K562 (cell line): ENCODE measurements at regions not wholly inside any gene's neighbourhood (a gene's known extent, or its start where the extent isn't known, plus 50 kb on each side); places are given as distances from the start of the nearest gene placed in this dataset.

Experiments
- ATAC-seq: fragments of 200-7000 bp; cut with Tn5 transposase; 3 replicates; pipeline ENCODE4 v1.9.1; 2020; ENCODE audit warnings: moderate library complexity
- BruUV-seq: library from RNA; stranded (reverse); fragments of 400-500 nt; replicated peaks from 2 replicates; lab custom pipeline; 2021; lab: Mats Ljungman, UMichigan
- CTCF ChIA-PET: fragments of 300-600 bp; formaldehyde crosslinking; extraction: SDS; loops from one replicate; lab custom pipeline; 2021; ENCODE audit warnings: low intra/inter-chr PET ratio; lab: Yijun Ruan, JAX
- POLR2A ChIA-PET: fragments of 300-600, 350-650 bp; sonication (Branson Sonifier 250); formaldehyde crosslinking; extraction: SDS; loops from one replicate; lab custom pipeline; 2021; ENCODE audit warnings: antibody characterized with exemption, inconsistent platforms; lab: Yijun Ruan, JAX
- DNase-seq, 4 experiments: peaks; one replicate each; pipeline versions ENCODE4 v3.0.0 to v3.0.0-alpha.2; 2011 to 2018; ENCODE audit warnings: low spot score in 3 of 4, mixed read lengths in 3 of 4; ENCODE audit errors: extremely low read depth in 1 of 4
- FAIRE-seq: peaks from 2 replicates; lab custom pipeline; 2011; peaks lifted over from hg19 to GRCh38; lab: Jason Lieb, UNC
- H2AFZ ChIP-seq: 2 replicates; pipeline ENCODE4 v1.6.0; 2011; ENCODE audit warnings: low read depth, low read length, control low read depth, inconsistent platforms
- H3K27ac ChIP-seq: fragments of 200-600 bp; 3 replicates; pipeline ENCODE4 v1.8.0; 2011; ENCODE audit warnings: low read depth, mild to moderate bottlenecking, control low read depth, inconsistent platforms, low read length, moderate library complexity, mixed read lengths; ENCODE audit errors: extremely low read depth
- H3K27me3 ChIP-seq, 2 experiments: fragments of 300-600 bp in 1 of 2; 2 replicates in 1 of 2; 3 replicates in 1 of 2; pipeline versions ENCODE4 v1.6.0 to v1.8.0; 2011; ENCODE audit warnings: inconsistent platforms in 2 of 2, low read length in 2 of 2, mild to moderate bottlenecking in 1 of 2, mixed read lengths in 1 of 2, moderate library complexity in 1 of 2; ENCODE audit not compliant: control insufficient read depth in 2 of 2, insufficient read depth in 2 of 2
- H3K36me3 ChIP-seq: fragments of 300-600 bp; 3 replicates; pipeline ENCODE4 v1.8.0; 2011; ENCODE audit warnings: mild to moderate bottlenecking, low read length, inconsistent platforms; ENCODE audit not compliant: control insufficient read depth, insufficient read depth
- H3K4me1 ChIP-seq, 2 experiments: fragments of 200-600 bp in 1 of 2; replicated peaks in 1 of 2; 2 replicates in 1 of 2; 3 replicates in 1 of 2; pipeline versions ENCODE4 v1.5.1 to v1.8.0; 2011; ENCODE audit warnings: inconsistent platforms in 2 of 2, low read length in 2 of 2, mild to moderate bottlenecking in 1 of 2, mixed read lengths in 1 of 2, moderate library complexity in 1 of 2; ENCODE audit not compliant: control insufficient read depth in 2 of 2, insufficient read depth in 2 of 2
- H3K4me2 ChIP-seq: 2 replicates; pipeline ENCODE4 v1.6.1; 2011; ENCODE audit warnings: low read length, control low read depth, inconsistent platforms, mixed read lengths; ENCODE audit not compliant: insufficient read depth
- H3K4me3 ChIP-seq: fragments of 200-600 bp; sonication (generic), shearing (Covaris generic); 2 replicates; pipeline ENCODE4 v1.5.1; 2016; ENCODE audit warnings: control low read depth, inconsistent platforms
- H3K79me2 ChIP-seq: fragments of 200-600 bp; 3 replicates; pipeline ENCODE4 v1.8.0; 2011; ENCODE audit warnings: low read length, inconsistent platforms; ENCODE audit not compliant: control insufficient read depth, insufficient read depth
- H3K9ac ChIP-seq, 2 experiments: 2 replicates each; pipeline versions ENCODE4 v1.6.0 to v1.6.1; 2011; ENCODE audit warnings: low read depth in 2 of 2, low read length in 2 of 2, control low read depth in 1 of 2, inconsistent platforms in 1 of 2, mild to moderate bottlenecking in 1 of 2, mixed read lengths in 1 of 2; ENCODE audit not compliant: insufficient read depth in 1 of 2
- H3K9me1 ChIP-seq: one replicate; pipeline ENCODE4 v1.6.0; 2011; ENCODE audit warnings: inconsistent platforms, mild to moderate bottlenecking, low read length, moderate library complexity; ENCODE audit not compliant: control insufficient read depth, insufficient read depth
- H3K9me3 ChIP-seq: replicated peaks from 2 replicates; pipeline ENCODE4 v1.5.1; 2011; ENCODE audit warnings: low read depth, low read length, inconsistent platforms; ENCODE audit not compliant: control insufficient read depth, insufficient read depth
- H4K20me1 ChIP-seq: replicated peaks from 2 replicates; pipeline ENCODE4 v1.6.1; 2011; ENCODE audit warnings: low read length, inconsistent platforms, mixed read lengths; ENCODE audit not compliant: control insufficient read depth, insufficient read depth
- ERF ChIP-seq: fragments of 450-650 bp; formaldehyde crosslinking; IDR thresholded peaks from 2 replicates; pipeline ENCODE4 v1.4.0; 2020; ENCODE audit warnings: mild to moderate bottlenecking, mixed read lengths
- HOMEZ ChIP-seq: fragments of 250-450 bp; sonication (Bioruptor Pico); IDR thresholded peaks from 2 replicates; pipeline ENCODE4 v1.4.0; 2020; ENCODE audit warnings: mild to moderate bottlenecking, moderate library complexity
- MTA2 ChIP-seq: fragments of 450-650 bp; IDR thresholded peaks from 2 replicates; pipeline ENCODE4 v1.6.1; 2016; ENCODE audit warnings: low read depth
- SETDB1 ChIP-seq: IDR thresholded peaks from one replicate; pipeline ENCODE4 v1.6.1; 2012; ENCODE audit warnings: low read length, control low read depth, inconsistent platforms
- THRB ChIP-seq: fragments of 450-650 bp; formaldehyde crosslinking; conservative IDR thresholded peaks from 2 replicates; pipeline ENCODE4 v1.4.0; 2022; ENCODE audit warnings: mild to moderate bottlenecking, missing genetic modification characterization
- ZEB2 ChIP-seq: fragments of 450-650 bp; IDR thresholded peaks from 2 replicates; pipeline ENCODE4 v1.6.1; 2016
- WGBS: fragments of 100-300 bp; shearing (Covaris generic); methylation state at CpG from one replicate; pipeline ENCODE4 v1.1.6; 2016; ENCODE audit warnings: low coverage, mixed read lengths; ENCODE audit not compliant: insufficient coverage; ENCODE audit errors: missing lambda C conversion rate; 5-methylcytosine and 5-hydroxymethylcytosine counted together
- in situ Hi-C: fragments of 300-500 bp; cut with MboI; formaldehyde crosslinking; loops from 4 replicates; pipeline ENCODE4 v1.15.0; 2018; ENCODE audit warnings: inconsistent platforms, mixed read lengths
- intact Hi-C: fragments of 100-400 bp; cut with micrococcal nuclease; formaldehyde crosslinking; loops from 2 replicates; pipeline ENCODE4 v1.14.2; 2022

DNA sequence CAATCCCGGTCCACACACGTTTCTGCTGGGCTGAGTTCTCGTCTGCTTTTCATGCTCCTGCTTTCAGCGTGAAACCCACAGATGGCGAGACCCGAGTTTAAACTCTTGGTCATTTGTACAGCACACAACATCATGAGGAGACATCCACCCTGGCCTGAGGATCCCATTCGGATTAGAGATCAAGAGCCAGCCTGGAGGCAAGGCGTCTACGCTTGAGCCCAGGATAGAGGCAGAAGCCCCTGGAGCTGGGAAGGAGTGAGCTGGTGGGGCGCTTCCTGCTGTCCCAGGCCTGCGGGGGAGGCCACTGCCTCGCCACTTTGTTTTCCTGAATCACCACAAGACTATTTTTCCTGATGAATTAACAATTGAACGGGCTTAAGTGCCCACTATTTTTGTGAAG is 281.9 kb upstream of the IRX4 start:
- POLR2A ChIA-PET: no interaction called here
- H4K20me1 ChIP-seq: peaks cover 4% of the 10 kb centered on the region; the same call in 1 of the 2 replicates

More for the DNA sequence above, 281.9 kb upstream of the IRX4 start:
- FAIRE-seq: no peak
- Histone ChIP-seq H3K79me2 (no peaks in the 10 kb centered on the region), H3K36me3 (no peaks in the 10 kb centered on the region), H3K27me3 (peaks cover 22 to 66% of the 10 kb centered on the region in 2 experiments; a peak in 4 of 5 replicates), H3K27ac (no peak overlapping the region), H3K4me1 (no peaks in the 10 kb centered on the region), H3K9me3 (no peaks in the 10 kb centered on the region), H2AFZ (no peak overlapping the region), H3K4me3 (no peak overlapping the region), H3K9me1 (no peaks in the 10 kb centered on the region), H3K4me2 (no peak overlapping the region), H3K9ac (no peak overlapping the region)
- WGBS: 2% methylated on average over 13 of the region's 13 CpGs
- no peak for DNase-seq
- CTCF ChIA-PET: no interaction called here
- ATAC-seq: no peak
- TF ChIP-seq MTA2: no peak
- no peak for TF ChIP-seq HOMEZ (CRISPR knock-in tag)
- no peak for TF ChIP-seq SETDB1
- TF ChIP-seq ERF (CRISPR knock-in tag): no peak
- TF ChIP-seq ZEB2: no peak
- no peak for TF ChIP-seq THRB (CRISPR knock-in tag)
- intact Hi-C loops (no loop called here), in situ Hi-C loops (no loop called here)
- no TSS peak for BruUV-seq
